Dendritic cell treated with granulocyte-macrophage colony-stimulating factor and Interleukin-4, amounts not matched to agents 40 ng/mL and 50 ng/mL, for 4 days (primary cell): ENCODE measurements at regions not wholly inside any gene's neighbourhood (a gene's known extent, or its start where the extent isn't known, plus 50 kb on each side); places are given as distances from the start of the nearest gene placed in this dataset.

ENCODE experiments used
- H3K27ac Mint-ChIP-seq: one replicate; pipeline ENCODE4 v1.8.0; 2022; ENCODE audit warnings: mild to moderate bottlenecking, mixed read lengths
- H3K27me3 Mint-ChIP-seq: one replicate; pipeline ENCODE4 v1.8.0; 2022; ENCODE audit warnings: mild to moderate bottlenecking, mixed read lengths
- H3K36me3 Mint-ChIP-seq: one replicate; pipeline ENCODE4 v1.8.0; 2022; ENCODE audit warnings: low read depth, mixed read lengths
- H3K4me1 Mint-ChIP-seq: one replicate; pipeline ENCODE4 v1.8.0; 2022; ENCODE audit warnings: low read depth, mixed read lengths
- H3K4me3 Mint-ChIP-seq: one replicate; pipeline ENCODE4 v1.8.0; 2022; ENCODE audit warnings: mild to moderate bottlenecking, moderate library complexity, mixed read lengths
- H3K9me3 Mint-ChIP-seq: one replicate; pipeline ENCODE4 v1.8.0; 2022; ENCODE audit warnings: mixed read lengths
- intact Hi-C: fragments of 100-400 bp; cut with micrococcal nuclease; formaldehyde crosslinking; loops from one replicate; pipeline ENCODE4 v1.15.0; 2022

DNA sequence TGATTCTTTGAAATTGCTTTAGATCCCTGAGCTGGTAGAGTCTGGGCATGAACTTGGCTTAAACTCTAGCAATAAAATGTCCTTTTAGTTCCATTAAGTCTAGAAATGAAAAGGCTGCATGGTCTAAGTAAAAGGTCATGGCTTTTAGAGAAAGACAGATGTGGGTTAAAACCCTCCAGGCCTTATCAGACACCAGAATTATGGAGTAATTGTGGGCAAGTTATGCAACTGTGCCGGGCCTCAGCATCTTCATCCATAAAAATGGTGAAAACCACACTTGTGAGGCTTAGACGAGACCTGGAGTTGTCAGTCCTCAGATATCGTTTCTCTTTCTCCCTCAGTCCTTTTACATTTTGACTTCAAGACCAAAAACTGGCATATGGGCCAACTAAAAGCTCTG, 597.9 kb upstream of the KIRREL3 start:
- H3K36me3 Mint-ChIP-seq, result no peaks in the 10 kb centered on the region
- no peaks in the 10 kb centered on the region for H3K9me3 Mint-ChIP-seq
- no peak overlapping the region for H3K27ac Mint-ChIP-seq

DNA sequence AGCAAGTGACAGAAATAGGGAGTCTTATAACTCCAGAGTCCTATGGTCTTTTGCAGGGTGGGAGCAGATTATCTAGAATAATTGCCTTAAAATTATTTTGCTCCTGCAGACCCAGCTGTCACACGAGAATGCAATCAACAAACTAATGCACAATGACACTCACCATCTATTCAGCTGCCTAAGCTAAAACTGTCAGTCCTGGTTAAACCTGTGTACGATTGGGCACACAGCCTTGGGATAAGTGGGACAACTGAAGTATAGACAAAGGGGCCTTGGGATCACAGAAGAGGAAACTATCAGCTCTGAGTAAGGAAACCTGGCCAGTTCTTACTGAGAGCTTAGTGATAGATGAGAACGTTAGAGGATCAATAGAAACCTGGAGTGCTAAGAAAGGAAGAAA, 595.9 kb upstream of the KIRREL3 start:
- no peaks in the 10 kb centered on the region for H3K36me3 Mint-ChIP-seq
- no peaks in the 10 kb centered on the region for H3K4me1 Mint-ChIP-seq
- H3K27me3 Mint-ChIP-seq, result no peaks in the 10 kb centered on the region
- H3K27ac Mint-ChIP-seq, result no peak overlapping the region
- H3K4me3 Mint-ChIP-seq, result no peak overlapping the region
- H3K9me3 Mint-ChIP-seq, result peaks cover 5% of the 10 kb centered on the region
- intact Hi-C loops, result no loop called here

More for the DNA sequence above, 597.9 kb upstream of the KIRREL3 start:
- H3K4me1 Mint-ChIP-seq, result no peaks in the 10 kb centered on the region
- H3K4me3 Mint-ChIP-seq, result no peak overlapping the region
- H3K27me3 Mint-ChIP-seq, result no peaks in the 10 kb centered on the region
- intact Hi-C loops, result no loop called here

- Mint-ChIP-seq H3K27ac (no peak overlapping the region), H3K36me3 (no peaks in the 10 kb centered on the region), H3K4me1 (no peaks in the 10 kb centered on the region), H3K9me3 (peaks cover 9% of the 10 kb centered on the region), H3K27me3 (no peaks in the 10 kb centered on the region), H3K4me3 (no peak overlapping the region)
- intact Hi-C loops, result no loop called here
Measured at GRCh38 chr11:127592371-127592770, 591.8 kb upstream of the KIRREL3 start.

- H3K27ac Mint-ChIP-seq, result no peak overlapping the region
- intact Hi-C loops, result no loop called here
- peaks cover 9% of the 10 kb centered on the region for H3K9me3 Mint-ChIP-seq
- no peaks in the 10 kb centered on the region for H3K36me3 Mint-ChIP-seq
- H3K4me1 Mint-ChIP-seq, result no peaks in the 10 kb centered on the region
- no peak overlapping the region for H3K4me3 Mint-ChIP-seq
- H3K27me3 Mint-ChIP-seq, result no peaks in the 10 kb centered on the region
Measured at GRCh38 chr11:127590314-127590713, 589.7 kb upstream of the KIRREL3 start.

- H3K4me1 Mint-ChIP-seq, result no peaks in the 10 kb centered on the region
- H3K36me3 Mint-ChIP-seq, result no peaks in the 10 kb centered on the region
- intact Hi-C loops, result no loop called here
- H3K27me3 Mint-ChIP-seq, result no peaks in the 10 kb centered on the region
- H3K27ac Mint-ChIP-seq, result no peak overlapping the region
- no peak overlapping the region for H3K4me3 Mint-ChIP-seq
- H3K9me3 Mint-ChIP-seq, result peaks cover 9% of the 10 kb centered on the region
Measured at GRCh38 chr11:127588431-127588830, 587.9 kb upstream of the KIRREL3 start.

DNA sequence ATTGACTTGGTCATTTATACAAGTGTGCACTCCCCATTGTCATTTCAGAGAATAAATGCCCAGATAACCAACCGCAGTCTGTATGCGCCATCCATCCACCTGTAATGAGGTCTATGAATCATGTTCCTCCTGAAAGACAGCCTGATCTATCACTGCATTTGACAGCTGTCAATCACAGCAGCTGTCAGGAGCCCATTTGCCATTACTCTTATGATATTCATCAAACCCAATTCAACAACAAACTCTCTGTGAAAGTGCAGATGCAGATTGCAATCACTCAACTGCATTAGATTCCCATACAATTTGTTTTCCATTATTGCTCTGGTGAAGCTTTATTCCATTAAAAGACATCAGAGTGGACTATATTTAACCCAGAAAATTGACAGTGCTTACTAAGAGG, 586.9 kb upstream of the KIRREL3 start:
- intact Hi-C loops, result no loop called here
- Mint-ChIP-seq H3K4me1 (no peaks in the 10 kb centered on the region), H3K9me3 (peaks cover 9% of the 10 kb centered on the region), H3K27me3 (no peaks in the 10 kb centered on the region), H3K36me3 (no peaks in the 10 kb centered on the region), H3K27ac (no peak overlapping the region), H3K4me3 (no peak overlapping the region)

DNA sequence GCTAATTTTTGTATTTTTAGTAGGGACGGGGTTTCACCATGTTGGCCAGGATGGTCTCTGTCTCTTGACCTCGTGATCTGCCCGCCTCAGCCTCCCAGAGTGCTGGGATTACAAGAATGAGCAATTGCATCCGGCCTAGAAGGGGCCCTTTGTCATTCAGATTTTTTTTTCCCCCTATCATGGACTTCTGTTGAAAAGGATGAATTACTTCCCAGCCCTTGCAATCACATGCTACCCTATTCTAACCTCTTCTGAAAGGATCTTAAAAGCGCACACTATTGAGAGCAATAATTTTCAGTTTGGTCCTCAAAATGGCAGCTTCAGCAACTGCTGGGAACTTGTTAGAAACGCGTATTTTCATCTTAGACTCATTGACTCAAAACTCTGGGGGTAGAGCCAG, 575.6 kb upstream of the KIRREL3 start:
- intact Hi-C loops, result no loop called here
- Mint-ChIP-seq H3K9me3 (no peaks in the 10 kb centered on the region), H3K27me3 (no peaks in the 10 kb centered on the region), H3K27ac (no peak overlapping the region), H3K36me3 (no peaks in the 10 kb centered on the region), H3K4me3 (no peak overlapping the region), H3K4me1 (no peaks in the 10 kb centered on the region)

GRCh38 chr11:127574478-127574877, 573.9 kb upstream of the KIRREL3 start:
- no peaks in the 10 kb centered on the region for H3K36me3 Mint-ChIP-seq
- H3K27me3 Mint-ChIP-seq, result no peaks in the 10 kb centered on the region
- H3K9me3 Mint-ChIP-seq, result no peaks in the 10 kb centered on the region
- intact Hi-C loops, result no loop called here
- no peaks in the 10 kb centered on the region for H3K4me1 Mint-ChIP-seq
- H3K27ac Mint-ChIP-seq, result no peak overlapping the region
- H3K4me3 Mint-ChIP-seq, result no peak overlapping the region

- Mint-ChIP-seq H3K27me3 (no peaks in the 10 kb centered on the region), H3K4me3 (no peak overlapping the region), H3K9me3 (no peaks in the 10 kb centered on the region), H3K36me3 (no peaks in the 10 kb centered on the region), H3K4me1 (no peaks in the 10 kb centered on the region), H3K27ac (no peak overlapping the region)
- intact Hi-C loops, result no loop called here
Measured at GRCh38 chr11:127568891-127569290, 568.3 kb upstream of the KIRREL3 start.

GRCh38 chr11:127567237-127567932, 566.8 kb upstream of the KIRREL3 start:
- no peaks in the 10 kb centered on the region for H3K36me3 Mint-ChIP-seq
- no peaks in the 10 kb centered on the region for H3K9me3 Mint-ChIP-seq
- no peak overlapping the region for H3K4me3 Mint-ChIP-seq
- H3K27ac Mint-ChIP-seq, result no peak overlapping the region
- H3K4me1 Mint-ChIP-seq, result no peaks in the 10 kb centered on the region
- H3K27me3 Mint-ChIP-seq, result no peaks in the 10 kb centered on the region
- intact Hi-C loops, result no loop called here

- H3K36me3 Mint-ChIP-seq, result no peaks in the 10 kb centered on the region
Measured at GRCh38 chr11:127564810-127565209, 564.2 kb upstream of the KIRREL3 start.

GRCh38 chr11:127559978-127560377, 559.4 kb upstream of the KIRREL3 start:
- no peaks in the 10 kb centered on the region for H3K27me3 Mint-ChIP-seq
- H3K9me3 Mint-ChIP-seq, result no peaks in the 10 kb centered on the region
- no peaks in the 10 kb centered on the region for H3K36me3 Mint-ChIP-seq
- no peaks in the 10 kb centered on the region for H3K4me1 Mint-ChIP-seq
- no peak overlapping the region for H3K27ac Mint-ChIP-seq
- intact Hi-C loops, result no loop called here
- H3K4me3 Mint-ChIP-seq, result no peak overlapping the region

More at GRCh38 chr11:127564810-127565209, 564.2 kb upstream of the KIRREL3 start:
- Mint-ChIP-seq H3K27me3 (no peaks in the 10 kb centered on the region), H3K9me3 (no peaks in the 10 kb centered on the region), H3K4me3 (no peak overlapping the region), H3K4me1 (no peaks in the 10 kb centered on the region), H3K27ac (no peak overlapping the region)
- intact Hi-C loops, result no loop called here

DNA sequence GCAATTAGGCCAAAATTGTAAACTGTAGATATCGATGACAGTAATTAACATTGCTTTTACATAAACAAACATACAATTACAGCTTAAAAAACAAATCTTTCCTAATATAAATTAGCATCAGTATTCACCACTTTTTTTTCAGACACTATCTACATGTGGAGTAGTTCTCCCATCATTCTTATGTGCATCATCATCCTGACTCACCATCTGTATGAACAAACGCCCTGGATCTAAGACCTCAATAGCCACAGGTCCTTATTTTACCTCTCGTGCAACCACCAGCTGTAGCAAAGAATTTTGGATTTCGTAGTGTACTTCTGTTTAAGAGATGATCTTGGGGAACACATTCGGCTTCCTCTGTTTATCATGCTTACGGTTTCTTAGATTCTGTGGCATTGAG, 551.9 kb upstream of the KIRREL3 start:
- intact Hi-C loops, result no loop called here
- H3K4me1 Mint-ChIP-seq, result no peaks in the 10 kb centered on the region
- H3K27me3 Mint-ChIP-seq, result no peaks in the 10 kb centered on the region
- H3K27ac Mint-ChIP-seq, result no peak overlapping the region
- no peaks in the 10 kb centered on the region for H3K9me3 Mint-ChIP-seq
- H3K36me3 Mint-ChIP-seq, result no peaks in the 10 kb centered on the region
- H3K4me3 Mint-ChIP-seq, result no peak overlapping the region

DNA sequence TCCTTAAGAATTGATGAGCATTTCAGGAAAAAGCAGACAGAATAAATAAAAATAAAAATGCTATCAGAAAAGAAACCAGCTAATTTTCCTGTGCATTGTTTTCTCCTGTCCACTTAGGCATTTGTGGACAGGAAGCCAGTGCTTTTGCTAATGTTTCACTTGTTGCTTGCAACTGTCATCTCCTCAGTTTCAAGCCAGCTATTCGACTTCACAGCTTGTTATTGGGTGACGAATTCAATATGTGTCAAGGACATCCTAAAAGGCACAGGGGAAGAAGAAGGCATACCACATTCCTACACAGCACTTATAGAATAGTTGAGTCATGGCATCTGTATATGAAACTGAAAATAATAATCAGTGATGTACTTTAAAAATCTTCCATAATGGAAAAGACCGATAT, 530.6 kb upstream of the KIRREL3 start:
- Mint-ChIP-seq H3K9me3 (no peaks in the 10 kb centered on the region), H3K27me3 (no peaks in the 10 kb centered on the region), H3K36me3 (no peaks in the 10 kb centered on the region), H3K4me3 (no peak overlapping the region), H3K4me1 (no peaks in the 10 kb centered on the region), H3K27ac (no peak overlapping the region)
- intact Hi-C loops, result no loop called here

DNA sequence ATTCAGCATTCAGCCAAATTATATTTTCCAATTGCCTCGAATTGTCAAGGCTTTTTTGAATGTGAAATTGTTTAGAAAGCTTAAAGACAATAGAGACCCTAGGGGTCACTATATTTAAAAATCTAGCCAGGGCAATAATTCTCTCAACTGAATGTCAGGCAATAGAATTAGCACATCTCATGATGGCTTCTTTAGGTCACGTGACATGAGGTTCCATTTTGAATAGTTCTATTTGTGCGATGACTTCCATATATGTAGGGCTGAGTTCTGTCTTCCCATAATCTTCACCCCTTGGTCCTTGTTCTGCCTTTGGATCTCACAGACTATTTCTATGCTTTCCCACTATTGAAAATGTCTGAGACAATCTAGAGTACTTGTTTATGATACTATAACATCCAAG, 527.7 kb upstream of the KIRREL3 start:
- intact Hi-C loops, result no loop called here
- H3K9me3 Mint-ChIP-seq, result no peaks in the 10 kb centered on the region

More for the DNA sequence above, 527.7 kb upstream of the KIRREL3 start:
- H3K27ac Mint-ChIP-seq, result no peak overlapping the region
- no peaks in the 10 kb centered on the region for H3K36me3 Mint-ChIP-seq
- no peak overlapping the region for H3K4me3 Mint-ChIP-seq
- no peaks in the 10 kb centered on the region for H3K27me3 Mint-ChIP-seq
- H3K4me1 Mint-ChIP-seq, result peaks cover 6% of the 10 kb centered on the region
